CD14-positive monocyte (primary cell): ENCODE measurements at regions not wholly inside any gene's neighbourhood (a gene's known extent, or its start where the extent isn't known, plus 50 kb on each side); places are given as distances from the start of the nearest gene placed in this dataset.

Experiments used
- DNase-seq, 3 donors: peaks; one replicate each; pipeline ENCODE4 v3.0.0-alpha.2; 2011 to 2022
- H2AFZ ChIP-seq: 2 replicates; pipeline ENCODE4 v1.6.0; 2012; ENCODE audit warnings: mild to moderate bottlenecking, low read depth, low read length, inconsistent platforms; ENCODE audit not compliant: insufficient read depth, poor library complexity, severe bottlenecking
- H3K27ac ChIP-seq, 2 donors: 1 replicate in 1 of 2; 2 replicates in 1 of 2; pipeline ENCODE4 v1.5.1; 2012 to 2013; ENCODE audit warnings: low read length in 2 of 2, control low read depth in 1 of 2, inconsistent platforms in 1 of 2, low read depth in 1 of 2, mild to moderate bottlenecking in 1 of 2
- H3K27me3 ChIP-seq, 2 donors: one replicate each; pipeline versions ENCODE4 v1.6.0 to v1.6.1; 2011 to 2013; ENCODE audit warnings: low read length in 2 of 2; ENCODE audit not compliant: control insufficient read depth in 2 of 2, insufficient read depth in 2 of 2
- H3K36me3 ChIP-seq, 2 donors: replicated peaks in 1 of 2; 1 replicate in 1 of 2; 2 replicates in 1 of 2; pipeline versions ENCODE4 v1.5.1 to v1.6.1; 2012 to 2013; ENCODE audit warnings: low read length in 2 of 2, control low read depth in 1 of 2, inconsistent platforms in 1 of 2, mild to moderate bottlenecking in 1 of 2; ENCODE audit not compliant: insufficient read depth in 2 of 2, control insufficient read depth in 1 of 2
- H3K4me1 ChIP-seq, 2 donors: 1 replicate in 1 of 2; 2 replicates in 1 of 2; pipeline versions ENCODE4 v1.5.1 to v1.6.1; 2012 to 2013; ENCODE audit warnings: low read length in 2 of 2, control low read depth in 1 of 2, inconsistent platforms in 1 of 2, mild to moderate bottlenecking in 1 of 2, moderate library complexity in 1 of 2; ENCODE audit not compliant: insufficient read depth in 2 of 2, control insufficient read depth in 1 of 2
- H3K4me2 ChIP-seq: replicated peaks from 2 replicates; pipeline ENCODE3; 2012; ENCODE audit warnings: low read length, moderate library complexity, mild to moderate bottlenecking; ENCODE audit not compliant: poor library complexity, severe bottlenecking; ENCODE audit errors: extremely low read depth
- H3K4me3 ChIP-seq, 3 experiments: fragments of 200-600 bp in 1 of 3; sonication (generic) in 1 of 3; replicated peaks in 1 of 3; 1 replicate in 2 of 3; 2 replicates in 1 of 3; pipeline ENCODE4 v1.5.1; 2011 to 2013; ENCODE audit warnings: low read length in 3 of 3, mild to moderate bottlenecking in 3 of 3, control low read depth in 2 of 3, low read depth in 2 of 3, inconsistent platforms in 1 of 3, moderate library complexity in 1 of 3
- H3K79me2 ChIP-seq: 2 replicates; pipeline ENCODE4 v1.6.0; 2012; ENCODE audit warnings: mild to moderate bottlenecking, control low read depth, inconsistent platforms, low read length, moderate library complexity; ENCODE audit not compliant: insufficient read depth
- H3K9ac ChIP-seq: 2 replicates; pipeline ENCODE4 v1.6.0; 2017; ENCODE audit warnings: low read length, mild to moderate bottlenecking; ENCODE audit not compliant: insufficient read depth, poor library complexity, severe bottlenecking
- H3K9me3 ChIP-seq, 2 donors: replicated peaks in 1 of 2; 1 replicate in 1 of 2; 2 replicates in 1 of 2; pipeline versions ENCODE4 v1.5.1 to v1.6.1; 2012 to 2013; ENCODE audit warnings: low read length in 2 of 2, control low read depth in 1 of 2; ENCODE audit not compliant: control insufficient read depth in 1 of 2, insufficient read depth in 1 of 2
- H4K20me1 ChIP-seq: 2 replicates; pipeline ENCODE4 v1.6.0; 2012; ENCODE audit warnings: mild to moderate bottlenecking, low read length, control low read depth, moderate library complexity; ENCODE audit not compliant: insufficient read depth
- H3K27ac Mint-ChIP-seq, 7 donors: one replicate each; pipeline ENCODE4 v1.8.0; 2020; ENCODE audit warnings: mild to moderate bottlenecking in 7 of 7, mixed read lengths in 7 of 7, moderate library complexity in 6 of 7, inconsistent platforms in 2 of 7
- H3K27me3 Mint-ChIP-seq, 3 donors: one replicate each; pipeline ENCODE4 v1.8.0; 2021 to 2022; ENCODE audit warnings: low read depth in 3 of 3, mild to moderate bottlenecking in 3 of 3, mixed read lengths in 3 of 3, moderate library complexity in 3 of 3, inconsistent platforms in 1 of 3
- H3K36me3 Mint-ChIP-seq, 2 donors: one replicate each; pipeline ENCODE4 v1.8.0; 2020; ENCODE audit warnings: mixed read lengths in 2 of 2, inconsistent platforms in 1 of 2, mild to moderate bottlenecking in 1 of 2
- H3K4me1 Mint-ChIP-seq: one replicate; pipeline ENCODE4 v1.8.0; 2020; ENCODE audit warnings: mild to moderate bottlenecking, mixed read lengths
- H3K4me3 Mint-ChIP-seq, 2 donors: one replicate each; pipeline ENCODE4 v1.8.0; 2020; ENCODE audit warnings: mild to moderate bottlenecking in 2 of 2, mixed read lengths in 2 of 2, moderate library complexity in 1 of 2
- H3K9me3 Mint-ChIP-seq, 7 donors: one replicate each; pipeline ENCODE4 v1.8.0; 2020 to 2022; ENCODE audit warnings: mixed read lengths in 7 of 7, mild to moderate bottlenecking in 6 of 7, moderate library complexity in 6 of 7, inconsistent platforms in 2 of 7
- WGBS: methylation state at CpG from one replicate; pipeline ENCODE4 v1.1.5; 2013; ENCODE audit warnings: missing lambda C conversion rate; ENCODE audit not compliant: insufficient coverage; 5-methylcytosine and 5-hydroxymethylcytosine counted together
- intact Hi-C, 2 donors: fragments of 100-400 bp; cut with micrococcal nuclease; formaldehyde crosslinking; loops; one replicate each; pipeline versions ENCODE4 v1.15.0 to v1.15.1; 2023
- TF ChIP-seq, protein P1 (sequence below): fragments of 200-600 bp; IDR thresholded peaks from one replicate; pipeline ENCODE4 v1.8.0; 2022; ENCODE audit warnings: antibody characterized with exemption, mild to moderate bottlenecking

DNA sequence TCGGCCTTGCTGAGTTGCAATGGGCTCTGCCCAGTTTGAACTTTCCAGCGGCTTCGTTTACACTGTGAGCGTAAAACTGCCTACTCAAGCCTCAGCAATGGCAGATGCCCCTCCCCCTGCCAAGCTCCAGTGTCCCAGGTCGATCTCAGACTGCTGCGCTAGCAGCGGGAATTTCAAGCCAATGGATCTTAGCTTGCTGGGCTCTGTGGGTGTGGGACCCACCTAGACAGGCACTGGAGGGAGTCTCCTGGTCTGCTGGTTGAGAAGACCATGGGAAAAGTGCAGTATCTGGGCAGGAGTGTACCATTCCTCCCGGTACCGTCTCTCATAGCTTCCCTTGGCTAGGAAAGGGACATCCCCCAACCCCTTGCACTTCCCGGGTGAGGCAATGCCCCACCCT is 88.2 kb downstream of the KLHL28 start:
- H3K9me3 Mint-ChIP-seq, result peaks cover 7 to 21% (median 14%) of the 10 kb centered on the region in 7 donors

DNA sequence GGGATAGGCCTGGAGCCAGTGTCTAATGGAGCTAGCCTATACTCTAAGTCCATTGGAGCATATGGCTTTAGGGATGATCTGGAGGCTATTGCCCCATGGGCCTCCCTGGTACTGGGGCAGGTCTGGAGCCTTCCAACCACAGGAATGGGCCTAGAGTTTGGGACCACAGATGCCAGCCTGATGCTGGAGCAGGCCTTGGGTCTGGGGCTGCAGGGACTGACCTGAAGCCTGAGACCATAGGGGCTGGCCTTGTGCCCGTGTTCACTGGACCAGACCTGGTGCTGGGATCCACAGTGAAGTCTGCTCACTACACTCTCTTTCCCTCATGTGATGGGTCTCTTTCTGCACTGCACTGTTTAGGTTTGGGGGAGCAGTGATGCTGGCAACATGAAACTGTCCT is 95.0 kb downstream of the KLHL28 start:
- Mint-ChIP-seq H3K36me3 (no peaks in the 10 kb centered on the region), H3K4me3 (no peak overlapping the region), H3K27ac (no peak overlapping the region), H3K27me3 (peaks cover 0 to 1% (median 0%) of the 10 kb centered on the region in 3 donors), H3K4me1 (no peaks in the 10 kb centered on the region), H3K9me3 (peaks cover 2 to 14% (median 7%) of the 10 kb centered on the region in 7 donors)
- no peaks in the 10 kb centered on the region for H3K27me3 ChIP-seq
- intact Hi-C loops, result no loop called here
- DNase-seq, result no peak
- no peaks in the 10 kb centered on the region for H3K4me1 ChIP-seq
- no peaks in the 10 kb centered on the region for H3K36me3 ChIP-seq
- H3K4me2 ChIP-seq, result no peak overlapping the region
- H3K4me3 ChIP-seq, result no peak overlapping the region
- no peak overlapping the region for H2AFZ ChIP-seq
- H4K20me1 ChIP-seq, result no peaks in the 10 kb centered on the region
- H3K27ac ChIP-seq, result no peak overlapping the region
- H3K9me3 ChIP-seq, result peaks cover 4 to 6% of the 10 kb centered on the region in 2 donors
- no peak overlapping the region for H3K9ac ChIP-seq
- WGBS, result no CpG with 5 or more reads among the region's 1 CpG
- TF ChIP-seq, protein P1, sequence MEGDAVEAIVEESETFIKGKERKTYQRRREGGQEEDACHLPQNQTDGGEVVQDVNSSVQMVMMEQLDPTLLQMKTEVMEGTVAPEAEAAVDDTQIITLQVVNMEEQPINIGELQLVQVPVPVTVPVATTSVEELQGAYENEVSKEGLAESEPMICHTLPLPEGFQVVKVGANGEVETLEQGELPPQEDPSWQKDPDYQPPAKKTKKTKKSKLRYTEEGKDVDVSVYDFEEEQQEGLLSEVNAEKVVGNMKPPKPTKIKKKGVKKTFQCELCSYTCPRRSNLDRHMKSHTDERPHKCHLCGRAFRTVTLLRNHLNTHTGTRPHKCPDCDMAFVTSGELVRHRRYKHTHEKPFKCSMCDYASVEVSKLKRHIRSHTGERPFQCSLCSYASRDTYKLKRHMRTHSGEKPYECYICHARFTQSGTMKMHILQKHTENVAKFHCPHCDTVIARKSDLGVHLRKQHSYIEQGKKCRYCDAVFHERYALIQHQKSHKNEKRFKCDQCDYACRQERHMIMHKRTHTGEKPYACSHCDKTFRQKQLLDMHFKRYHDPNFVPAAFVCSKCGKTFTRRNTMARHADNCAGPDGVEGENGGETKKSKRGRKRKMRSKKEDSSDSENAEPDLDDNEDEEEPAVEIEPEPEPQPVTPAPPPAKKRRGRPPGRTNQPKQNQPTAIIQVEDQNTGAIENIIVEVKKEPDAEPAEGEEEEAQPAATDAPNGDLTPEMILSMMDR, result no peak
- H3K79me2 ChIP-seq, result no peaks in the 10 kb centered on the region

More for the DNA sequence above, 88.2 kb downstream of the KLHL28 start:
- no peak overlapping the region for H3K4me3 ChIP-seq
- WGBS, result 88% methylated on average over 7 of the region's 10 CpGs
- H3K4me1 ChIP-seq, result no peaks in the 10 kb centered on the region
- H2AFZ ChIP-seq, result no peak overlapping the region
- Mint-ChIP-seq H3K36me3 (no peaks in the 10 kb centered on the region), H3K27ac (no peak overlapping the region), H3K27me3 (peaks cover 0 to 5% (median 4%) of the 10 kb centered on the region in 3 donors), H3K4me3 (no peak overlapping the region), H3K4me1 (no peaks in the 10 kb centered on the region)
- DNase-seq, result no peak
- H3K27ac ChIP-seq, result no peak overlapping the region
- no peaks in the 10 kb centered on the region for H3K79me2 ChIP-seq
- H3K4me2 ChIP-seq, result no peak overlapping the region
- H3K27me3 ChIP-seq, result no peaks in the 10 kb centered on the region
- no peak overlapping the region for H3K9ac ChIP-seq
- TF ChIP-seq, protein P1, result no peak
- intact Hi-C loops, result no loop called here
- no peaks in the 10 kb centered on the region for H3K36me3 ChIP-seq
- peaks cover 6 to 7% of the 10 kb centered on the region in 2 donors for H3K9me3 ChIP-seq
- no peaks in the 10 kb centered on the region for H4K20me1 ChIP-seq
